Retinal pigment epithelial cell (primary cell): ENCODE measurements at regions not wholly inside any gene's neighbourhood (a gene's known extent, or its start where the extent isn't known, plus 50 kb on each side); places are given as distances from the start of the nearest gene placed in this dataset.

Source experiments
- DNase-seq: peaks from one replicate; pipeline ENCODE4 v3.0.0-alpha.2; 2010; ENCODE audit warnings: low read depth
- H3K4me3 ChIP-seq: 2 replicates; pipeline ENCODE4 v1.5.1; 2011; ENCODE audit warnings: mild to moderate bottlenecking, low read length, control low read depth, moderate library complexity
- CTCF ChIP-seq: conservative IDR thresholded peaks from 2 replicates; pipeline ENCODE4 v1.5.1; 2011; ENCODE audit warnings: low read depth, low read length, control low read depth, inconsistent platforms

- H3K4me3 ChIP-seq, result no peak overlapping the region
- no peak for TF ChIP-seq CTCF
- no peak for DNase-seq
Observed at GRCh38 chr12:16474801-16475200, 127.4 kb downstream of the MGST1 start.

- no peak for TF ChIP-seq CTCF
- DNase-seq, result no peak
- H3K4me3 ChIP-seq, result no peak overlapping the region
Observed at GRCh38 chr12:16475521-16475920, 128.1 kb downstream of the MGST1 start.

GRCh38 chr12:16482726-16483125 is 123.2 kb downstream of the LMO3 start:
- DNase-seq, result no peak
- H3K4me3 ChIP-seq, result no peak overlapping the region
- no peak for TF ChIP-seq CTCF

GRCh38 chr12:16492240-16492639 is 113.7 kb downstream of the LMO3 start:
- no peak for DNase-seq
- no peak overlapping the region for H3K4me3 ChIP-seq
- TF ChIP-seq CTCF, result no peak

GRCh38 chr12:16492820-16493797 is 112.9 kb downstream of the LMO3 start:
- TF ChIP-seq CTCF, result no peak
- no peak overlapping the region for H3K4me3 ChIP-seq
- no peak for DNase-seq

GRCh38 chr12:16495196-16495595 is 110.8 kb downstream of the LMO3 start:
- H3K4me3 ChIP-seq, result no peak overlapping the region
- no peak for DNase-seq

More at GRCh38 chr12:16495196-16495595, 110.8 kb downstream of the LMO3 start:
- TF ChIP-seq CTCF, result no peak
